Activated CD4-positive, alpha-beta T cell treated with anti-CD3 and anti-CD28 coated beads for 36 hours (primary cell): ENCODE measurements at regions not wholly inside any gene's neighbourhood (a gene's known extent, or its start where the extent isn't known, plus 50 kb on each side); places are given as distances from the start of the nearest gene placed in this dataset.
A peak's percentile ranks its signal among the peaks of the same experiment; 100 is the strongest.

Source experiments
- ATAC-seq: fragments of 200-7000 bp; cut with Tn5 transposase; one replicate; pipeline ENCODE4 v1.10.0; 2021; ENCODE audit warnings: mild to moderate bottlenecking, moderate library complexity
- CTCF ChIA-PET: fragments of 350-600 bp; sonication (Branson Sonifier 250); formaldehyde crosslinking; loops from one replicate; lab custom pipeline; 2021; ENCODE audit warnings: antibody characterized with exemption; lab: Charles Lee
- POLR2A ChIA-PET: fragments of 350-600 bp; sonication (Branson Sonifier 250); formaldehyde crosslinking; loops from one replicate; lab custom pipeline; 2021; ENCODE audit warnings: antibody characterized with exemption, inconsistent platforms; lab: Charles Lee
- DNase-seq: peaks from one replicate; pipeline ENCODE4 v3.0.0-alpha.2; 2020
- H3K27ac Mint-ChIP-seq: one replicate; pipeline ENCODE4 v1.8.0; 2021; ENCODE audit warnings: mixed read lengths
- H3K27me3 Mint-ChIP-seq: one replicate; pipeline ENCODE4 v1.8.0; 2021; ENCODE audit warnings: mixed read lengths
- H3K36me3 Mint-ChIP-seq: one replicate; pipeline ENCODE4 v1.8.0; 2021; ENCODE audit warnings: low read depth, mixed read lengths
- H3K4me1 Mint-ChIP-seq: one replicate; pipeline ENCODE4 v1.8.0; 2021; ENCODE audit warnings: mixed read lengths
- H3K4me3 Mint-ChIP-seq: one replicate; pipeline ENCODE4 v1.8.0; 2021; ENCODE audit warnings: mild to moderate bottlenecking, moderate library complexity, mixed read lengths
- H3K9me3 Mint-ChIP-seq: one replicate; pipeline ENCODE4 v1.8.0; 2021; ENCODE audit warnings: low read depth, mixed read lengths
- intact Hi-C, 2 experiments: fragments of 100-400 bp; cut with DNase I in 1 of 2; cut with micrococcal nuclease in 1 of 2; formaldehyde crosslinking; loops; one replicate each; pipeline versions ENCODE4 v1.14.2 to v1.15.1; 2022 to 2024; cut with DNase I, micrococcal nuclease

DNA sequence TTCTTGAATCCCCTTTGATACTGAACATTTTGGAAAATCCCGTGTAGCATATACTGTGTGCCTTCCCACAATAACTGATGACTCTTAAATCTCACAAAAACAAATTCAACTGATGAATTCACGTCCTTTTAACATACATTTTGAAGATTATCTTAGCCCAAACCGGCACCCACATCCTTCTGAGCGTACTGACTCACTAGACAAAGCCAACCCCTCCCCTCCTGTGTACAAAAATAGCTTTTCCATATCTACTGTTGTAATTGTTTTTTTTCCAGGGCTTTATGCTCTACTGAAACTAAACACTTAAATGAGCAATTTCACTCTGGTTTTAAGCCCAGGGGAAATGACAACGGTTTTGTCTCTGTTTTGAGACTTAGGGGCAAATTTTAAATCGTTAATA lies 109.4 kb upstream of the ATF7IP start:
- POLR2A ChIA-PET: interaction anchor here (1.9 kb wide), 1 partner anchor 109 kb away, joined by 7 read pairs; the partner anchor contains the start of gene ATF7IP
- no peaks in the 10 kb centered on the region for H3K27me3 Mint-ChIP-seq
- ATAC-seq (peak; percentile 61), DNase-seq (peak; percentile 70)
- intact Hi-C loops: loop anchor here (1.0 to 10.0 kb wide), 11 partner anchors 16 to 1626 kb away; partner anchors contain the start of genes ARHGDIB (in 1 of the 2), ATF7IP (in 1 of the 2) and STRAP (in 1 of the 2)
- CTCF ChIA-PET: interaction anchor here (0.7 to 2.4 kb wide), 14 partner anchors 15 to 198 kb away, joined by 3 to 11 read pairs (median 4); partner anchors contain the start of gene ATF7IP
- peak overlapping the region; percentile 66 for H3K4me3 Mint-ChIP-seq
- H3K4me1 Mint-ChIP-seq: peaks cover 54% of the 10 kb centered on the region
- H3K36me3 Mint-ChIP-seq: peaks cover 18% of the 10 kb centered on the region
- peak overlapping the region; percentile 99 for H3K27ac Mint-ChIP-seq
- H3K9me3 Mint-ChIP-seq: peaks cover 11% of the 10 kb centered on the region

DNA sequence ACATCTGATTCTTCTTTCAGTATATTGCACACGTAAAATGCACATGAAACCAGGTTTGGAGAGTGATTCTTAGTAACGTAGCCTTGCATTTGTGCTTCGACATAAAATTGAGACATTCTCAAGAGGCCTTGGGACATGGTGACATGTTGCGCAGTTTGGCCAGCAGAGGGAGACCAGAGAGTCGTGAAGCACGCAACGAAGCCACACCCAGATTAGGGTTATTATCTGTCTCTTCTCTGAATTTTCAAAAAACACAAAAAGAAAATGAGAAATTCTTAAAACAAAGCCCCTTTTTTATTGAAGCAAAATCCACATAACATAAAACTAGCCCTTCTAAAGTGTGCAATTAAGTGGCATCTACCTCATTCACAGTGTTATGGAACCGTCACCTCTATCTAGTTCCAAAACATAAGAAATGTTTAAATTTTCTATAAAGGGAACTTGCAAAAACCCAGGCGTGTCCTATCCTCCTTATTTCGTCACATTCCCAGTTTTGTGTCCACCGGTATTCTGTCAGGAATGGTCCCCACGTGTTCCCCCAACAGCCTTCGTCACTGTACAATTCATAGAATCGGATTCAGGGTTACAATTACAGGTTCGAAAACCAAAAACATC lies 108.8 kb upstream of the ATF7IP start:
- ChIA-PET POLR2A (interaction anchor here (1.9 kb wide), 1 partner anchor 109 kb away, joined by 7 read pairs; the partner anchor contains the start of gene ATF7IP), CTCF (interaction anchor here (0.9 to 2.4 kb wide), 9 partner anchors 17 to 198 kb away, joined by 3 to 11 read pairs (median 4); partner anchors contain the start of gene ATF7IP)
- peaks cover 18% of the 10 kb centered on the region for H3K36me3 Mint-ChIP-seq
- peaks cover 11% of the 10 kb centered on the region for H3K9me3 Mint-ChIP-seq
- H3K27ac Mint-ChIP-seq: peak overlapping the region; percentile 99
- DNase-seq: peak; percentile 87
- intact Hi-C loops: loop anchor here (1.0 to 10.0 kb wide), 14 partner anchors 16 to 1626 kb away; partner anchors contain the start of genes ATF7IP (in 2 of the 2), ARHGDIB (in 1 of the 2) and STRAP (in 1 of the 2)
- ATAC-seq: peak; percentile 67
- H3K4me3 Mint-ChIP-seq: peak overlapping the region; percentile 66
- H3K27me3 Mint-ChIP-seq: no peaks in the 10 kb centered on the region
- peaks cover 54% of the 10 kb centered on the region for H3K4me1 Mint-ChIP-seq

DNA sequence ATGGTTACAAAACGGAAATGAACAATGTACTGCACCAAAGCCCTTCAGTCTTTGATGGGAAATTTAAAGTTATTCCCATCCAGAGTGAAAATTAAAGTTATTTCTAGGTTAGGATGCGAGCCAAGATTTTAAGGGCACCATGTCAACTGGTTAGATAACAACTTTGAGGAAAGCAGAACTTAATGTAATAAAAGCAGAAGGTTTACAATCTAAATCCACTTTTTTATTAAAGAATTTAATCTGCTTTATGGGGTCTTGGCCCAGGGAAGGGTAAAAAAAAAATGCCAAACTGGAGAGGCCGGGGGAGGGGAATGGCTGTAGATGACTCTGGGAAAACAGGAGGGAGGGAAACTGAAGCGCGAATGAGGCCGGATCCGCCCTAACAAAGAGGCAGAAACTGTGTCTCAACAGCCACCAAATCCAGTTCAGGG lies 108.2 kb upstream of the ATF7IP start:
- no peak for ATAC-seq
- POLR2A ChIA-PET: interaction anchor here (1.3 to 1.9 kb wide), 4 partner anchors 108 to 137 kb away, joined by 7 to 19 read pairs (median 12); partner anchors contain the start of gene ATF7IP
- Mint-ChIP-seq H3K4me1 (peaks cover 54% of the 10 kb centered on the region), H3K36me3 (peaks cover 18% of the 10 kb centered on the region), H3K27ac (peak overlapping the region; percentile 99), H3K4me3 (peak overlapping the region; percentile 66), H3K9me3 (peaks cover 11% of the 10 kb centered on the region), H3K27me3 (no peaks in the 10 kb centered on the region)
- DNase-seq: no peak
- intact Hi-C loops: loop anchor here (1.0 to 10.0 kb wide), 10 partner anchors 21 to 1625 kb away; partner anchors contain the start of genes ARHGDIB (in 1 of the 2), ATF7IP (in 1 of the 2) and STRAP (in 1 of the 2)
- CTCF ChIA-PET: interaction anchor here (0.5 to 2.3 kb wide), 18 partner anchors 12 to 506 kb away, joined by 3 to 17 read pairs (median 4); partner anchors contain the start of gene ATF7IP

DNA sequence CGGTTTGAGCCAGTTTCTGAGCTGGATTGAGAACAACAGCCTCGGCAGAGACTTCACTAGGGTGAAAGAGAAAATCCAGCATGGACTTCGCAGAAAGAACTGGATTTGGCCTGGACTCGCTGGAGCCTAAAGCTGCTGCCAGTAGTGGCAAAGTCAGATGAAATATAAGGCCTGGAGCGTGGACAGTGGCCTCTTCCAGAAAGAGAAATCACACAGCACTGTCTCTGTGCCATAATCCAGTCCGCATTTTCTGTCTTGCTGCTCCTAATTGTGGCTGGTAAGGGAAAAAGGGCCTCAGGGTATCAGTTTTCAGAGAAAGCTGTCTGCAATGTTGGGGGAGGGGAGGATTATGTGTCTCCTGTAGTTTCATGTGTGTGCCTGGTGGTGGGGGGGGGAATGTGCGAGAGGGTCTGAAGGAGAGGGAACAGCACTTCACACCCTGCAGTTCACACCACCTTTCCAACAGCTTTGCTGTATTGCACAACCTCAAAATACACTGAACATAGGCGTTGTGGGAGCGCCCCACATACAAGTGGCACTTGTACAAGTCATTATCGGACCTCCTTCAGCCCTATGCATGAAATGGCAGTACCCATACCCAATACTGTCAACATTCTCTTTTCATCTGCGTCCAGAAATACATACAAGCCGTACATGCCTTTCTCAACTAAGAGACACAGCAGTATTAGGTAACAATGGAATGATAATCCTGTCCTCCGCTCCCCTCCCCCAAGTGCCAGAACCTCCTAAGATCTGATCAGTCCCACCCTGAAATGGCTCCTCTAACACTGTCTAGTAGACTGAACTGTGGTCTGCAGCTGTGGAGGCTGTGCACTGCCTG lies 107.5 kb upstream of the ATF7IP start:
- intact Hi-C loops: loop anchor here (1.0 to 10.0 kb wide), 11 partner anchors 21 to 1624 kb away; partner anchors contain the start of genes ARHGDIB (in 1 of the 2), ATF7IP (in 1 of the 2) and STRAP (in 1 of the 2)
- ChIA-PET POLR2A (interaction anchor here (0.5 to 1.9 kb wide), 5 partner anchors 108 to 137 kb away, joined by 3 to 19 read pairs (median 10); partner anchors contain the start of gene ATF7IP), CTCF (interaction anchor here (0.5 to 2.3 kb wide), 20 partner anchors 13 to 506 kb away, joined by 3 to 17 read pairs (median 4); partner anchors contain the start of gene ATF7IP)
- ATAC-seq (peak; percentile 78), DNase-seq (peak; percentile 95)
- Mint-ChIP-seq H3K4me1 (peaks cover 48% of the 10 kb centered on the region), H3K27me3 (no peaks in the 10 kb centered on the region), H3K4me3 (peak overlapping the region; percentile 66), H3K9me3 (peaks cover 11% of the 10 kb centered on the region), H3K36me3 (peaks cover 18% of the 10 kb centered on the region), H3K27ac (peak overlapping the region; percentile 99)

DNA sequence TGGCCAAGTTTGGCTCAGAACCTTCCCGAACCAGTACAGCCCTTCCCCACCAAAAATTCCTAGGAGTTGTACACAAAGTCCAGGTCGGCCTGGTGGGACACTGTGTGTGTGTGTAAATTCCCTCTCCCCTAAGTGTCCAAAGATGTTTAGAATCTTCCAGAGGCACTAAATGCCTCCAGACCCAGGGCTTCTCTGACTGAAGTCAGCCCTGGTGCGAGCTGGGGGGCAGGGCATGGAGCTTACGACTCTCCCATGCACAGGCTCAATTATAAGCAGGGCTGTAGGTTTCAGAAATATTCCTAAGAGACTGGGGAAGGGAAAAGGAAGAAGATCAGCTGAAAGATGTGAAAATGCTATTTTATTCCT lies 106.9 kb upstream of the ATF7IP start:
- Mint-ChIP-seq H3K9me3 (peaks cover 11% of the 10 kb centered on the region), H3K4me1 (peaks cover 48% of the 10 kb centered on the region), H3K36me3 (peaks cover 18% of the 10 kb centered on the region), H3K27ac (peak overlapping the region; percentile 99), H3K4me3 (no peak overlapping the region), H3K27me3 (no peaks in the 10 kb centered on the region)
- POLR2A ChIA-PET: interaction anchor here (1.7 to 1.9 kb wide), 2 partner anchors 107 to 126 kb away, joined by 15 to 19 read pairs; partner anchors contain the start of gene ATF7IP
- CTCF ChIA-PET: interaction anchor here (1.0 to 2.3 kb wide), 10 partner anchors 16 to 159 kb away, joined by 3 to 17 read pairs (median 5); partner anchors contain the start of gene ATF7IP
- DNase-seq: no peak
- ATAC-seq: no peak
- intact Hi-C loops: loop anchor here (1.0 to 10.0 kb wide), 4 partner anchors 136 to 1624 kb away; partner anchors contain the start of gene STRAP (in 1 of the 2)

DNA sequence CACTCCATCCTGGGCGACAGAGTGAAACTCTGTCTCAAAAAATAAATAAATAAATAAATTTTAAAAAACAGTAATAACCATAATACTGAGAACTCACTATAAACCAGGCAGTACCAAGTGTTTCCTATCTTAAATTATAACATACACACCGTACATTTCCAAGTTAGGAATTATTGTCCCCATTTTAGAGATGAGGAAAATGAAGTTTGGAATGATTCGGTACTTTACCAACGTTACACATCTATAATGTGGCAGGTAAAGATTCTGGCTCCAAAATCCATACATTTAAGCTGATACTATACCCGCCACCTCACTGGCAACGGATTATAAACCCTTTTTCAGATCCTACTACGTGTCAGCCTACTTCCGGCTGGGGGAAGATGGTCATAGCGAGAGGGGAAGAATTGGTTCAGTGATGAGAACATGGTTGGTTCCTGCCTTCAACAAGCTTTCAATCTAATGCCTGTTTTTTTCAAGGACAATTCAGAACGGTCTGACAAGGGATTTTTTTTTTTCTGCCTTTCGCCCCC lies 105.9 kb upstream of the ATF7IP start:
- Mint-ChIP-seq H3K27ac (no peak overlapping the region), H3K9me3 (peaks cover 11% of the 10 kb centered on the region), H3K27me3 (no peaks in the 10 kb centered on the region), H3K4me1 (peaks cover 48% of the 10 kb centered on the region), H3K36me3 (peaks cover 18% of the 10 kb centered on the region), H3K4me3 (no peak overlapping the region)
- ChIA-PET POLR2A (interaction anchor here (0.6 kb wide), 1 partner anchor 1785 kb away, joined by 7 read pairs; no protein-coding TSS in a partner anchor), CTCF (interaction anchor here (1.2 to 2.3 kb wide), 3 partner anchors 22 to 126 kb away, joined by 4 to 17 read pairs (median 5); partner anchors contain the start of gene ATF7IP)
- intact Hi-C loops: loop anchor here (2.0 to 10.0 kb wide), 3 partner anchors 219 to 1623 kb away; partner anchors contain the start of gene STRAP (in 1 of the 2)
- ATAC-seq (no peak), DNase-seq (no peak)

DNA sequence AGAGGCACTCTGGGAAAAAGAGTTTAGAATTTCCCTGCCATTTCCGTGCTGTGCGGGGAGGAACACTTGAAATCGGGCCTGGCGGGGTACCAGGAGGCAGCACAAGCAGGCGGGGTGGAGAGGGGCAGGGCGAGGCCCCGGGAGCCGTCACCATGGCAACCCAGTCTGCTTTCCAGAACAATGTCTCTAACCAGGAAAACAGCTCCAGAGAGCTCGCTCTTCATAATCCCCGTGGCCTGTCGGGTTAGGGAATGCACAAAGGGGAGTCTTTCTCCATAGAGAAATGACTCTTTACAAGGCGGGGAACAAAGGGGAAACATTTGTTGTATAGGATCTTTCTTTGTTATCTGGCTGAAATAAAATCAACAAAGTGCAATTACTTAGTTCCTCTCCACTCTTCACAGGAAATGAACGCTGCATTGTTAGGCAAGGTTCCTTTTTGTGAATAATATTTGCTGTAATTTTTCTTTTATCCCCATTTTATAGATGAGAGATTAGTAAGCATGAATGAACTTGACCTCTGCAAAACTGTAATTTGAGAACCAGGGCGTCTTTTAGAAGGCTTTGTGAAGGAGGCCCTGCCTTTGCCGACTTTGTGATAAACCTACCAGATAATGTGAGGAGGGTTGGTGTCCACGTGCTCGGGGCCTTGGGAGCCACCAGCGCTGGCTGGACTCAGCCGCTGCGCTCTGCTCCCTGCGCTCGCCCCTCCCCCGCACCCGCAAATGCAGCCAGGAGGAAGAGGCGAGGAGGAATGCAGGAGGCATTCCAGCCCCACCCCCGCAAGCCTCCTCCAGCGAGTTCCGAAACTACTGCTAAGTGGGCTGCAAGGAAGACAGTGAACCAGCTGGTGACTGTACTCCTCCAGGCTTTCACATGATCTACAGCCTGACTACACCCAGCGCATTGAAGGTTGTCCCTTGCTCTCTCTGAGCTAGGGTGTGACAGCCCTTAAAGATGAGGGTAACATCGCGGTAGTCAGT lies 105.2 kb upstream of the ATF7IP start:
- DNase-seq (no peak), ATAC-seq (no peak)
- intact Hi-C loops: no loop called here
- Mint-ChIP-seq H3K4me1 (peaks cover 40% of the 10 kb centered on the region), H3K27me3 (no peaks in the 10 kb centered on the region), H3K4me3 (no peak overlapping the region), H3K36me3 (peaks cover 13% of the 10 kb centered on the region), H3K27ac (no peak overlapping the region), H3K9me3 (peaks cover 6% of the 10 kb centered on the region)
- ChIA-PET POLR2A (interaction anchor here (0.6 kb wide), 1 partner anchor 1786 kb away, joined by 7 read pairs; no protein-coding TSS in a partner anchor), CTCF (interaction anchor here (1.6 kb wide), 1 partner anchor 22 kb away, joined by 4 read pairs; no protein-coding TSS in a partner anchor)

DNA sequence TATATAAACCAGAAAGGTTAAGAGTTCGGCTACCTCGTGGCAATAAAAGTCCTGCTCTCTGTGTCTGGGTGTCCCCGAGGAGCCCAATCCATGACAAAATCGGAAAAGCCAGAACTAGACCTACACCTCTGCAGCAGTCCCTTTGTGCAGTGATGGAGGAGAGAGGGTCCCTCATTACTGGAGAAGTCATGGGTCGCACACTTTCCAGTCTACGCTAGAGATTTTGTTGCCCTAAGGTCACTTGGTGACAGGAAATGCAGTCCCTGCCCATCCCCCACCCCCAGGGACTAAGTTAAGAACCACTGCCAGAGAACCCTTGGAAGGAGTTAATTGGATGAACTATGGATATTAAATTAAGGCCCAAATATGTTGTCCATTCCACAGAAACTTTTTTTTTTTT lies 104.4 kb upstream of the ATF7IP start:
- H3K27ac Mint-ChIP-seq: no peak overlapping the region
- intact Hi-C loops: no loop called here
- H3K27me3 Mint-ChIP-seq: no peaks in the 10 kb centered on the region
- ATAC-seq: no peak
- no peak overlapping the region for H3K4me3 Mint-ChIP-seq
- POLR2A ChIA-PET: no interaction called here
- peaks cover 6% of the 10 kb centered on the region for H3K9me3 Mint-ChIP-seq
- H3K36me3 Mint-ChIP-seq: peaks cover 13% of the 10 kb centered on the region
- CTCF ChIA-PET: no interaction called here
- DNase-seq: no peak
- peaks cover 32% of the 10 kb centered on the region for H3K4me1 Mint-ChIP-seq

DNA sequence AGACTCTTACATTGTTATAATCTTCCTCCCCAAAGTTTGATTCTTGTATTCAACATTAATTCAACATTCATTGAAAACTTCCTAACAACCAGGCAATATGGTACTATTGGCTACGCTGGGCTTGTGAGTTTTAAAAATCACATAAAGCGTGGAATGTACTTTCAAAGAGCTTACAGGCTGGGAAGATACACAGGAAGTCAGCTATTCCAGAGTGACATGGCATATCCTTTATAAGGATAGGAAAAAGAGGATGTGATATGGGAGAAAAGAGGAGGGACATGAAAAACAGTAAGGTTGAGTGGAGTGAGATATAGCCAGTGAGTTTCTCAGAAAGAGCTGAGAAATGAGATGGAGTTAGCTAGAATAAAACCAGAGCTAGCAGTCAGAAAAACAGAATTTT lies 103.6 kb upstream of the ATF7IP start:
- H3K36me3 Mint-ChIP-seq: peaks cover 13% of the 10 kb centered on the region
- no peak for DNase-seq
- POLR2A ChIA-PET: no interaction called here
- CTCF ChIA-PET: interaction anchor here (0.8 kb wide), 1 partner anchor 103 kb away, joined by 4 read pairs; the partner anchor contains the start of gene ATF7IP
- H3K4me3 Mint-ChIP-seq: no peak overlapping the region
- no peak for ATAC-seq
- H3K27me3 Mint-ChIP-seq: no peaks in the 10 kb centered on the region
- H3K27ac Mint-ChIP-seq: no peak overlapping the region
- H3K9me3 Mint-ChIP-seq: peaks cover 6% of the 10 kb centered on the region
- intact Hi-C loops: no loop called here
- peaks cover 25% of the 10 kb centered on the region for H3K4me1 Mint-ChIP-seq
